ENCODE measurements at regions not wholly inside any gene's neighbourhood (a gene's known extent, or its start where the extent isn't known, plus 50 kb on each side); places are given as distances from the start of the nearest gene placed in this dataset.

DNA sequence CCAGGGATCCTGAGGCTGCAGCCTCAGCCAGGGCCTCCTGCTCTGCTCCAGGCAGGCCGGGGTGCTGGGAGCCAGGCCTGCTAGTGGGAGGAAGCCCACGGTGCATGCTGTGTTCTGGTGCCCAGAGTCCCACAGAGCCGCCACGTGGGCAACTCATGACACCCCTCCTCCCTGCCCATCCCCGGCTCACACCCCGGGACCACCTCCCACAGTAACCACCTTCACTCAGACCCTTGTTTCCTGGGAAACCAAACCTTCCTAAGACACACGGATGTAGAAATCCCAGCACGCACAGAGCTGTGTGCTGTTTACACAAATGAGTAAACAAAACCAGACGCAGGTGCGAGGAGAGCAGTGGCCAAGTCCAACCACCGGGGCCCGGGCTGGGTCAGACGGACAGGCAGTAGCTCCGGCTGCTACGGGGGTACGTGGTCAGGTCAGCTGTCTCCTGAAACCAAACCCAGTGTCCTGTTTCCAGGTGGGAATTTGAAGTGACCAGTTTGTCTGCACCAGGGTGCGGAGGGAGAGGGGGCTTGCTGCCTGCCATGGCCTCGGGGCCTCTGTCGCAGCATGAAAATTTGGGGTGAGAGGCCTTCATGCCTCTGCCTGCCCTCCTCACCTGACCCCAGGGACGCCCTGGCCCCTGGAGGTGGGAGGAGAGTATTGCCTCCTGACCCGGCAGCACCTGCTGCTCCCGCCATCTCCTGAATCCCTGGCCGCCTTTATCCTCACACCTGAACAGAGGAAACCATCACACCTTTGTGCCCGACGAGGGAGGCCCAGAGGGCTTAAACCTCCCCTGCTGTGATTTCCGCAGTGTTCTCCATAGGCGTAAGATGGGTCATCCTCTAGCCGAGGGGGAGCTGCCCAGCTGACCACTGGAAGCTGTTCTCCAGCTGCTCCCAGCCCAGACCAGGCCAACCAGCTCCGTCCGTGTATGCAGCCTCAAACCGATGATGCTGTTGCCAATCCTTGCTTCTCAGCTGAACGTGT lies 52.0 kb upstream of the SMOC2 start (continued):
- TF ChIP-seq, protein P1, sequence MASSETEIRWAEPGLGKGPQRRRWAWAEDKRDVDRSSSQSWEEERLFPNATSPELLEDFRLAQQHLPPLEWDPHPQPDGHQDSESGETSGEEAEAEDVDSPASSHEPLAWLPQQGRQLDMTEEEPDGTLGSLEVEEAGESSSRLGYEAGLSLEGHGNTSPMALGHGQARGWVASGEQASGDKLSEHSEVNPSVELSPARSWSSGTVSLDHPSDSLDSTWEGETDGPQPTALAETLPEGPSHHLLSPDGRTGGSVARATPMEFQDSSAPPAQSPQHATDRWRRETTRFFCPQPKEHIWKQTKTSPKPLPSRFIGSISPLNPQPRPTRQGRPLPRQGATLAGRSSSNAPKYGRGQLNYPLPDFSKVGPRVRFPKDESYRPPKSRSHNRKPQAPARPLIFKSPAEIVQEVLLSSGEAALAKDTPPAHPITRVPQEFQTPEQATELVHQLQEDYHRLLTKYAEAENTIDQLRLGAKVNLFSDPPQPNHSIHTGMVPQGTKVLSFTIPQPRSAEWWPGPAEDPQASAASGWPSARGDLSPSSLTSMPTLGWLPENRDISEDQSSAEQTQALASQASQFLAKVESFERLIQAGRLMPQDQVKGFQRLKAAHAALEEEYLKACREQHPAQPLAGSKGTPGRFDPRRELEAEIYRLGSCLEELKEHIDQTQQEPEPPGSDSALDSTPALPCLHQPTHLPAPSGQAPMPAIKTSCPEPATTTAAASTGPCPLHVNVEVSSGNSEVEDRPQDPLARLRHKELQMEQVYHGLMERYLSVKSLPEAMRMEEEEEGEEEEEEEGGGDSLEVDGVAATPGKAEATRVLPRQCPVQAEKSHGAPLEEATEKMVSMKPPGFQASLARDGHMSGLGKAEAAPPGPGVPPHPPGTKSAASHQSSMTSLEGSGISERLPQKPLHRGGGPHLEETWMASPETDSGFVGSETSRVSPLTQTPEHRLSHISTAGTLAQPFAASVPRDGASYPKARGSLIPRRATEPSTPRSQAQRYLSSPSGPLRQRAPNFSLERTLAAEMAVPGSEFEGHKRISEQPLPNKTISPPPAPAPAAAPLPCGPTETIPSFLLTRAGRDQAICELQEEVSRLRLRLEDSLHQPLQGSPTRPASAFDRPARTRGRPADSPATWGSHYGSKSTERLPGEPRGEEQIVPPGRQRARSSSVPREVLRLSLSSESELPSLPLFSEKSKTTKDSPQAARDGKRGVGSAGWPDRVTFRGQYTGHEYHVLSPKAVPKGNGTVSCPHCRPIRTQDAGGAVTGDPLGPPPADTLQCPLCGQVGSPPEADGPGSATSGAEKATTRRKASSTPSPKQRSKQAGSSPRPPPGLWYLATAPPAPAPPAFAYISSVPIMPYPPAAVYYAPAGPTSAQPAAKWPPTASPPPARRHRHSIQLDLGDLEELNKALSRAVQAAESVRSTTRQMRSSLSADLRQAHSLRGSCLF (CRISPR knock-in tag; IDR thresholded peaks at IDR 0.05; ENCODE audit: borderline replicate concordance): no peak
- TF ChIP-seq RCOR2 (CRISPR knock-in tag; IDR thresholded peaks at IDR 0.05): no peak
- no peak for TF ChIP-seq ZNF563 (CRISPR knock-in tag; IDR thresholded peaks at IDR 0.05)
- peak; percentile 65 for TF ChIP-seq SALL1 (CRISPR knock-in tag; IDR thresholded peaks at IDR 0.05)
- TF ChIP-seq ZNF367 (CRISPR knock-in tag; IDR thresholded peaks at IDR 0.05; ENCODE audit: borderline replicate concordance): no peak
- no peak for TF ChIP-seq ZNF576 (CRISPR knock-in tag; IDR thresholded peaks at IDR 0.05)
- TF ChIP-seq ATM (IDR thresholded peaks at IDR 0.05; ENCODE audit: borderline replicate concordance): no peak
- TF ChIP-seq SP1 (IDR thresholded peaks at IDR 0.05): no peak
- TF ChIP-seq SP1 (CRISPR knock-in tag; IDR thresholded peaks at IDR 0.05): no peak
- TF ChIP-seq, protein P2, sequence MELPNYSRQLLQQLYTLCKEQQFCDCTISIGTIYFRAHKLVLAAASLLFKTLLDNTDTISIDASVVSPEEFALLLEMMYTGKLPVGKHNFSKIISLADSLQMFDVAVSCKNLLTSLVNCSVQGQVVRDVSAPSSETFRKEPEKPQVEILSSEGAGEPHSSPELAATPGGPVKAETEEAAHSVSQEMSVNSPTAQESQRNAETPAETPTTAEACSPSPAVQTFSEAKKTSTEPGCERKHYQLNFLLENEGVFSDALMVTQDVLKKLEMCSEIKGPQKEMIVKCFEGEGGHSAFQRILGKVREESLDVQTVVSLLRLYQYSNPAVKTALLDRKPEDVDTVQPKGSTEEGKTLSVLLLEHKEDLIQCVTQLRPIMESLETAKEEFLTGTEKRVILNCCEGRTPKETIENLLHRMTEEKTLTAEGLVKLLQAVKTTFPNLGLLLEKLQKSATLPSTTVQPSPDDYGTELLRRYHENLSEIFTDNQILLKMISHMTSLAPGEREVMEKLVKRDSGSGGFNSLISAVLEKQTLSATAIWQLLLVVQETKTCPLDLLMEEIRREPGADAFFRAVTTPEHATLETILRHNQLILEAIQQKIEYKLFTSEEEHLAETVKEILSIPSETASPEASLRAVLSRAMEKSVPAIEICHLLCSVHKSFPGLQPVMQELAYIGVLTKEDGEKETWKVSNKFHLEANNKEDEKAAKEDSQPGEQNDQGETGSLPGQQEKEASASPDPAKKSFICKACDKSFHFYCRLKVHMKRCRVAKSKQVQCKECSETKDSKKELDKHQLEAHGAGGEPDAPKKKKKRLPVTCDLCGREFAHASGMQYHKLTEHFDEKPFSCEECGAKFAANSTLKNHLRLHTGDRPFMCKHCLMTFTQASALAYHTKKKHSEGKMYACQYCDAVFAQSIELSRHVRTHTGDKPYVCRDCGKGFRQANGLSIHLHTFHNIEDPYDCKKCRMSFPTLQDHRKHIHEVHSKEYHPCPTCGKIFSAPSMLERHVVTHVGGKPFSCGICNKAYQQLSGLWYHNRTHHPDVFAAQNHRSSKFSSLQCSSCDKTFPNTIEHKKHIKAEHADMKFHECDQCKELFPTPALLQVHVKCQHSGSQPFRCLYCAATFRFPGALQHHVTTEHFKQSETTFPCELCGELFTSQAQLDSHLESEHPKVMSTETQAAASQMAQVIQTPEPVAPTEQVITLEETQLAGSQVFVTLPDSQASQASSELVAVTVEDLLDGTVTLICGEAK (IDR thresholded peaks at IDR 0.05): no peak
- TF ChIP-seq, protein P2 (CRISPR knock-in tag; IDR thresholded peaks at IDR 0.05): peak; percentile 50; the same call in 1 of the 2 replicates
- TF ChIP-seq MIXL1 (CRISPR knock-in tag; IDR thresholded peaks at IDR 0.05): no peak
- TF ChIP-seq FOXA1 (IDR thresholded peaks at IDR 0.05): no peak
- TF ChIP-seq FOXA1 (CRISPR knock-in tag; IDR thresholded peaks at IDR 0.05): peak; percentile 83
- TF ChIP-seq EZH2 (conservative IDR thresholded peaks at IDR 0.05; ENCODE audit: low read depth, low read length): no peak

Measured in HepG2 (cell line).